ENCODE measurements at regions not wholly inside any gene's neighbourhood (a gene's known extent, or its start where the extent isn't known, plus 50 kb on each side); places are given as distances from the start of the nearest gene placed in this dataset.

- TF ChIP-seq HES2 (IDR thresholded peaks at IDR 0.05) (no peak), CBX2 (IDR thresholded peaks at IDR 0.05; ENCODE audit: borderline replicate concordance, low read depth) (no peak), POLR2A (IDR thresholded peaks at IDR 0.05; ENCODE audit: low read length) (no peak), HDAC2 (IDR thresholded peaks at IDR 0.05) (no peak), ZNF302 (CRISPR knock-in tag; IDR thresholded peaks at IDR 0.05) (no peak), MAX (IDR thresholded peaks at IDR 0.05) (no peak), CTCF (IDR thresholded peaks at IDR 0.05) (no peak), NPAS2 (CRISPR knock-in tag; IDR thresholded peaks at IDR 0.05; ENCODE audit: borderline replicate concordance) (no peak), ZFP36 (IDR thresholded peaks at IDR 0.05; ENCODE audit: borderline replicate concordance, partially characterized antibody) (no peak)
Measured at GRCh38 chrX:148270499-148270898, 229.9 kb upstream of the AFF2 start (continued).

- H3K4me3 ChIP-seq: no peak overlapping the region
- no peak for TF ChIP-seq HOXB5 (CRISPR knock-in tag; IDR thresholded peaks at IDR 0.05)
- TF ChIP-seq MYC (IDR thresholded peaks at IDR 0.05; ENCODE audit: borderline replicate concordance, low read length): no peak
- ChIA-PET POLR2A (no interaction called here), CTCF (no interaction called here)
- DNase-seq (ENCODE audit: low read depth in 1 of 2, low spot score in 1 of 2) (no peak), ATAC-seq (no peak), FAIRE-seq (no peak)
- H3K27ac ChIP-seq: no peak overlapping the region
- WGBS (ENCODE audit: missing lambda C conversion rate): 5% methylated on average over 2 of the region's 2 CpGs
- no peaks in the 10 kb centered on the region for H3K4me1 ChIP-seq
- H3K9me3 ChIP-seq: no peaks in the 10 kb centered on the region
- no peak overlapping the region for H3K4me2 ChIP-seq
Measured at GRCh38 chrX:148271263-148271662, 229.2 kb upstream of the AFF2 start.

GRCh38 chrX:148281920-148282319 lies 218.5 kb upstream of the AFF2 start:
- Histone ChIP-seq H3K4me3 (no peak overlapping the region), H3K27ac (no peak overlapping the region), H3K4me1 (no peaks in the 10 kb centered on the region), H3K9me3 (no peaks in the 10 kb centered on the region), H3K4me2 (no peak overlapping the region)
- DNase-seq (ENCODE audit: low read depth in 1 of 2, low spot score in 1 of 2) (no peak), ATAC-seq (no peak), FAIRE-seq (no peak)
- ChIA-PET POLR2A (no interaction called here), CTCF (no interaction called here)
- 0% methylated on average over 1 of the region's 1 CpG for WGBS (ENCODE audit: missing lambda C conversion rate)
- TF ChIP-seq USF2 (IDR thresholded peaks at IDR 0.05) (no peak), SREBF2 (IDR thresholded peaks at IDR 0.05) (no peak), RARB (CRISPR knock-in tag; IDR thresholded peaks at IDR 0.05) (no peak), KDM1A (IDR thresholded peaks at IDR 0.05; ENCODE audit: low read depth) (no peak), ZNF302 (CRISPR knock-in tag; IDR thresholded peaks at IDR 0.05) (no peak), HOXA7 (CRISPR knock-in tag; IDR thresholded peaks at IDR 0.05) (no peak), CTCF (IDR thresholded peaks at IDR 0.05) (no peak), NPAS2 (CRISPR knock-in tag; IDR thresholded peaks at IDR 0.05; ENCODE audit: borderline replicate concordance) (no peak), ELK1 (IDR thresholded peaks at IDR 0.05; ENCODE audit: low read depth, low read length) (no peak), RCOR1 (IDR thresholded peaks at IDR 0.05; ENCODE audit: low read depth, low read length) (no peak), HES2 (IDR thresholded peaks at IDR 0.05) (no peak), REST (IDR thresholded peaks at IDR 0.05) (no peak)
